CD4-positive, alpha-beta T cell (primary cell): ENCODE measurements at regions not wholly inside any gene's neighbourhood (a gene's known extent, or its start where the extent isn't known, plus 50 kb on each side); places are given as distances from the start of the nearest gene placed in this dataset.

Experiments
- ATAC-seq: fragments of 200-7000 bp; cut with Tn5 transposase; one replicate; pipeline ENCODE4 v1.10.0; 2022; ENCODE audit warnings: mild to moderate bottlenecking; ENCODE audit not compliant: poor library complexity
- CTCF ChIA-PET: fragments of 350-600 bp; sonication (Branson Sonifier 250); formaldehyde crosslinking; loops from one replicate; lab custom pipeline; 2021; ENCODE audit warnings: antibody characterized with exemption, inconsistent platforms; lab: Charles Lee
- POLR2A ChIA-PET: fragments of 350-600 bp; sonication (Branson Sonifier 250); formaldehyde crosslinking; loops from one replicate; lab custom pipeline; 2021; ENCODE audit warnings: antibody characterized with exemption, inconsistent platforms; lab: Charles Lee
- DNase-seq, 14 experiments: peaks; one replicate each; pipeline ENCODE4 v3.0.0-alpha.2; 2013 to 2020; ENCODE audit warnings: mixed read lengths in 2 of 14
- H3K27ac ChIP-seq, 2 donors: one replicate each; pipeline versions ENCODE4 v1.5.1 to v1.7.0; 2013; ENCODE audit warnings: low read length in 2 of 2, low read depth in 1 of 2, mild to moderate bottlenecking in 1 of 2
- H3K27me3 ChIP-seq, 2 experiments: 1 replicate in 1 of 2; 2 replicates in 1 of 2; pipeline versions ENCODE4 v1.6.1 to v1.7.0; 2013; ENCODE audit warnings: low read length in 2 of 2, control low read depth in 1 of 2, mild to moderate bottlenecking in 1 of 2, moderate library complexity in 1 of 2; ENCODE audit not compliant: insufficient read depth in 2 of 2, control insufficient read depth in 1 of 2
- H3K36me3 ChIP-seq: one replicate; pipeline ENCODE4 v1.6.1; 2013; ENCODE audit warnings: low read length, control low read depth; ENCODE audit not compliant: insufficient read depth
- H3K4me1 ChIP-seq: one replicate; pipeline ENCODE4 v1.6.1; 2013; ENCODE audit warnings: low read length, control low read depth; ENCODE audit not compliant: insufficient read depth
- H3K4me3 ChIP-seq: one replicate; pipeline ENCODE4 v1.5.1; 2013; ENCODE audit warnings: mild to moderate bottlenecking, low read length, moderate library complexity
- H3K9me3 ChIP-seq, 2 experiments: 1 replicate in 1 of 2; 2 replicates in 1 of 2; pipeline versions ENCODE4 v1.6.1 to v1.7.0; 2013; ENCODE audit warnings: low read length in 2 of 2, mild to moderate bottlenecking in 2 of 2, control low read depth in 1 of 2, moderate library complexity in 1 of 2; ENCODE audit not compliant: control insufficient read depth in 1 of 2, insufficient read depth in 1 of 2
- H3K27ac Mint-ChIP-seq: one replicate; pipeline ENCODE4 v1.8.0; 2020; ENCODE audit warnings: mixed read lengths
- H3K27me3 Mint-ChIP-seq: one replicate; pipeline ENCODE4 v1.8.0; 2021; ENCODE audit warnings: mixed read lengths
- H3K36me3 Mint-ChIP-seq: one replicate; pipeline ENCODE4 v1.8.0; 2021; ENCODE audit warnings: low read depth, mixed read lengths
- H3K4me1 Mint-ChIP-seq: one replicate; pipeline ENCODE4 v1.8.0; 2021; ENCODE audit warnings: low read depth, mixed read lengths
- H3K4me3 Mint-ChIP-seq: one replicate; pipeline ENCODE4 v1.8.0; 2020; ENCODE audit warnings: mild to moderate bottlenecking, mixed read lengths
- H3K9me3 Mint-ChIP-seq: one replicate; pipeline ENCODE4 v1.8.0; 2020; ENCODE audit warnings: mixed read lengths
- intact Hi-C, 2 experiments: fragments of 100-400 bp; cut with DNase I in 1 of 2; cut with micrococcal nuclease in 1 of 2; formaldehyde crosslinking; loops; one replicate each; pipeline versions ENCODE4 v1.15.1 to v1.9.0; 2023 to 2025; cut with DNase I, micrococcal nuclease
- TF ChIP-seq, protein P1 (sequence below): fragments of 200-600 bp; IDR thresholded peaks from one replicate; pipeline ENCODE4 v1.8.0; 2022; ENCODE audit warnings: antibody characterized with exemption, mild to moderate bottlenecking

DNA sequence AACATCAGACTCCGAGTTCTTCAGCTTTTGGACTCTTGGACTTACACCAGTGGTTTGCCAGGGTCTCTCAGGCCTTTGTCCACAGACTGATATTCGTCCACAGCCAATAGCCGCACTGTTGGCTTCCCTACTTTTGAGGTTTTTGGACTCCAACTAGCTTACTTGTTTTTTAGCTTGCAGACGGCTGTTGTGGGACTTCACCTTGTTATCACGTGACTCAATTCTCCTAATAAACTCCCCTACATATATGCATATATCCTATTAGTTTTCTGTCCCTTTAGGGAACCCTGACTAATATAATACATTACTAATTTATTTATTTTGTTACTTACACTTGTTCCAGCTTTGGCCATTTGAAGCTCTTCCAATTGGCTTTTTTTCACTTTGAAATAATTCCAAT, 311.3 kb downstream of the BMP2 start:
- ATAC-seq (no peak), DNase-seq (no peak)
- H3K9me3 ChIP-seq = peaks cover 0 to 1% of the 10 kb centered on the region in 2 experiments
- Mint-ChIP-seq H3K4me3 (no peak overlapping the region), H3K27ac (no peak overlapping the region), H3K36me3 (no peaks in the 10 kb centered on the region), H3K4me1 (no peaks in the 10 kb centered on the region), H3K27me3 (no peaks in the 10 kb centered on the region), H3K9me3 (peaks cover 3% of the 10 kb centered on the region)
- H3K27me3 ChIP-seq = no peaks in the 10 kb centered on the region
- intact Hi-C loops = no loop called here
- POLR2A ChIA-PET = no interaction called here
- TF ChIP-seq, protein P1, sequence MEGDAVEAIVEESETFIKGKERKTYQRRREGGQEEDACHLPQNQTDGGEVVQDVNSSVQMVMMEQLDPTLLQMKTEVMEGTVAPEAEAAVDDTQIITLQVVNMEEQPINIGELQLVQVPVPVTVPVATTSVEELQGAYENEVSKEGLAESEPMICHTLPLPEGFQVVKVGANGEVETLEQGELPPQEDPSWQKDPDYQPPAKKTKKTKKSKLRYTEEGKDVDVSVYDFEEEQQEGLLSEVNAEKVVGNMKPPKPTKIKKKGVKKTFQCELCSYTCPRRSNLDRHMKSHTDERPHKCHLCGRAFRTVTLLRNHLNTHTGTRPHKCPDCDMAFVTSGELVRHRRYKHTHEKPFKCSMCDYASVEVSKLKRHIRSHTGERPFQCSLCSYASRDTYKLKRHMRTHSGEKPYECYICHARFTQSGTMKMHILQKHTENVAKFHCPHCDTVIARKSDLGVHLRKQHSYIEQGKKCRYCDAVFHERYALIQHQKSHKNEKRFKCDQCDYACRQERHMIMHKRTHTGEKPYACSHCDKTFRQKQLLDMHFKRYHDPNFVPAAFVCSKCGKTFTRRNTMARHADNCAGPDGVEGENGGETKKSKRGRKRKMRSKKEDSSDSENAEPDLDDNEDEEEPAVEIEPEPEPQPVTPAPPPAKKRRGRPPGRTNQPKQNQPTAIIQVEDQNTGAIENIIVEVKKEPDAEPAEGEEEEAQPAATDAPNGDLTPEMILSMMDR = no peak
- H3K4me3 ChIP-seq = no peak overlapping the region
- H3K27ac ChIP-seq = no peak overlapping the region
- CTCF ChIA-PET = no interaction called here
- no peaks in the 10 kb centered on the region for H3K36me3 ChIP-seq
- no peaks in the 10 kb centered on the region for H3K4me1 ChIP-seq

DNA sequence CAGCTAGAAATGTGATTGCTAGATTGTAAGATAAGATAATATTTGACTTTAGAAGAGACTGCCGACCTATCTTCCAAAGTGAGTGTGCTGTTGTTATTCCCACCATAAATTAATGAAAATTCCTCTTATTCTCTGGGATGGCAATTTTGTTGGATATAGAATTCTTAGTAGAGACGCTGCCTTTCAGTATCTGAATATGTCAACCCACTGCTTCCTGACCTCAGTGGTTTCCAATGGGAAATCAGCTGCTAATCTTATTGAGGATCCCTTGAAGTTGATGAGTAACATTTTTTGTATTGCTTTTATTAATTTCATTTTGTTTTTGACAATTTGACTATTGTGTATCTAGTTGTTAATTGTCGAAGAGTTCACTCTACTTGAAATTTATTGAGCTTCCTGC, 313.0 kb downstream of the BMP2 start:
- Mint-ChIP-seq H3K4me1 (no peaks in the 10 kb centered on the region), H3K27ac (no peak overlapping the region), H3K36me3 (no peaks in the 10 kb centered on the region), H3K9me3 (peaks cover 7% of the 10 kb centered on the region), H3K4me3 (no peak overlapping the region), H3K27me3 (no peaks in the 10 kb centered on the region)
- POLR2A ChIA-PET = no interaction called here
- DNase-seq (no peak), ATAC-seq (no peak)
- no peak overlapping the region for H3K4me3 ChIP-seq
- no peaks in the 10 kb centered on the region for H3K4me1 ChIP-seq
- H3K27me3 ChIP-seq = no peaks in the 10 kb centered on the region
- no peaks in the 10 kb centered on the region for H3K36me3 ChIP-seq
- TF ChIP-seq, protein P1 = no peak
- CTCF ChIA-PET = no interaction called here
- intact Hi-C loops = no loop called here
- no peak overlapping the region for H3K27ac ChIP-seq
- H3K9me3 ChIP-seq = no peaks in the 10 kb centered on the region

DNA sequence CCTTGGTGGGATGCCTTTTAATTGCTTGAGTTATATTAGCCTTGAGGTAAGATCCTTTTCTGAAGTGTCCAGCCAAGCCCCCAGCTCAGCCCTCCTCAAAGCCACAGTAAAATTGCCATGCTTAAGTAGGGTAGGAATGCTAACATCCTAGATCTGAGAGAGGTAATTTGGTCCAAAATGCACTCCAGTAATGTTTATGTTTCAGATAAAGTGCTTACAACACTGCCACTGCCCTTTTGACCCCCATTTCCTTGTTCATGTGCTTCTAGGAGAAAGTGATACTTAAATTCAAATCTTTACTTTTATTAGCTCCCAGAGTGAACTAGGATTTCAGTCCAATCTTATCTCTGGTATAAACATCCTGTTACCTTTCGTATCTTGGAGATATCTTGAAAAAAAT, 318.0 kb downstream of the BMP2 start:
- no peaks in the 10 kb centered on the region for H3K27me3 Mint-ChIP-seq
- CTCF ChIA-PET = no interaction called here
- POLR2A ChIA-PET = no interaction called here
- Histone ChIP-seq H3K36me3 (no peaks in the 10 kb centered on the region), H3K4me1 (no peaks in the 10 kb centered on the region), H3K27ac (no peak overlapping the region), H3K9me3 (peaks cover 0 to 5% of the 10 kb centered on the region in 2 experiments), H3K4me3 (no peak overlapping the region), H3K27me3 (no peaks in the 10 kb centered on the region)
- no peak for ATAC-seq
- TF ChIP-seq, protein P1 = no peak
- H3K4me1 Mint-ChIP-seq = no peaks in the 10 kb centered on the region
- no peak overlapping the region for H3K4me3 Mint-ChIP-seq
- H3K9me3 Mint-ChIP-seq = peaks cover 14% of the 10 kb centered on the region
- H3K27ac Mint-ChIP-seq = no peak overlapping the region
- no peak for DNase-seq
- no peaks in the 10 kb centered on the region for H3K36me3 Mint-ChIP-seq
- intact Hi-C loops = no loop called here
